A673 (cell line): ENCODE measurements at regions not wholly inside any gene's neighbourhood (a gene's known extent, or its start where the extent isn't known, plus 50 kb on each side); places are given as distances from the start of the nearest gene placed in this dataset.

Experiments
- BruUV-seq: library from RNA; stranded (reverse); fragments of 400-500 nt; replicated peaks from 2 replicates; lab custom pipeline; 2021; lab: Mats Ljungman, UMichigan
- CTCF ChIA-PET: fragments of 300-600 bp; sonication (Branson Sonifier 250); formaldehyde crosslinking; loops from one replicate; lab custom pipeline; 2022; ENCODE audit warnings: antibody characterized with exemption; lab: Charles Lee
- POLR2A ChIA-PET: fragments of 300-600 bp; sonication (Branson Sonifier 250); formaldehyde crosslinking; loops from one replicate; lab custom pipeline; 2022; ENCODE audit warnings: antibody characterized with exemption; ENCODE audit not compliant: low non-redundant PET; lab: Charles Lee
- DNase-seq: peaks from one replicate; pipeline ENCODE4 v3.0.0-alpha.2; 2015; ENCODE audit warnings: low spot score
- H3K27ac ChIP-seq: fragments of 200-600 bp; sonication (generic); 2 replicates; pipeline ENCODE4 v1.5.1; 2016; ENCODE audit warnings: mixed run types, low read depth, mild to moderate bottlenecking, mixed read lengths, antibody characterized with exemption, low read length; ENCODE audit not compliant: poor library complexity, severe bottlenecking
- H3K27me3 ChIP-seq: fragments of 200-600 bp; sonication (generic); replicated peaks from 2 replicates; pipeline ENCODE4 v1.6.1; 2017; ENCODE audit warnings: mixed run types, low read depth, mild to moderate bottlenecking, mixed read lengths, antibody characterized with exemption, low read length; ENCODE audit not compliant: insufficient read depth, poor library complexity
- H3K36me3 ChIP-seq: fragments of 200-600 bp; sonication (generic); 2 replicates; pipeline ENCODE4 v1.6.1; 2016; ENCODE audit warnings: mixed run types, mild to moderate bottlenecking, mixed read lengths, antibody characterized with exemption, low read length; ENCODE audit not compliant: insufficient read depth, poor library complexity, severe bottlenecking
- H3K4me1 ChIP-seq: fragments of 200-600 bp; sonication (generic); 2 replicates; pipeline ENCODE4 v1.6.1; 2017; ENCODE audit warnings: mixed run types, mild to moderate bottlenecking, mixed read lengths, antibody characterized with exemption, low read length; ENCODE audit not compliant: insufficient read depth, poor library complexity, severe bottlenecking
- H3K4me3 ChIP-seq: fragments of 200-600 bp; sonication (generic); 2 replicates; pipeline ENCODE4 v1.5.1; 2016; ENCODE audit warnings: low read depth, mixed run types, mild to moderate bottlenecking, mixed read lengths, low read length; ENCODE audit not compliant: poor library complexity, severe bottlenecking
- H3K9me3 ChIP-seq: fragments of 200-600 bp; sonication (generic); 2 replicates; pipeline ENCODE4 v1.6.1; 2016; ENCODE audit warnings: mixed run types, low read depth, mild to moderate bottlenecking, mixed read lengths, antibody characterized with exemption, low read length; ENCODE audit not compliant: poor library complexity, severe bottlenecking
- EZH2 ChIP-seq: fragments of 200-600 bp; sonication (generic); IDR thresholded peaks from 2 replicates; pipeline ENCODE4 v1.6.1; 2017; ENCODE audit warnings: borderline replicate concordance, low read depth, mild to moderate bottlenecking, mixed read lengths, antibody characterized with exemption, low read length; ENCODE audit not compliant: poor library complexity, severe bottlenecking
- intact Hi-C: fragments of 100-400 bp; cut with micrococcal nuclease; formaldehyde crosslinking; loops from one replicate; pipeline ENCODE4 v1.10.0; 2022; ENCODE audit not compliant: unreplicated experiment
- TF ChIP-seq, protein P1 (sequence below): fragments of 300-800, 200-600 bp; sonication (generic); conservative IDR thresholded peaks from 2 replicates; pipeline ENCODE4 v1.5.1; 2017; ENCODE audit warnings: low read depth, mild to moderate bottlenecking, antibody characterized with exemption, low read length, moderate library complexity, mixed read lengths

DNA sequence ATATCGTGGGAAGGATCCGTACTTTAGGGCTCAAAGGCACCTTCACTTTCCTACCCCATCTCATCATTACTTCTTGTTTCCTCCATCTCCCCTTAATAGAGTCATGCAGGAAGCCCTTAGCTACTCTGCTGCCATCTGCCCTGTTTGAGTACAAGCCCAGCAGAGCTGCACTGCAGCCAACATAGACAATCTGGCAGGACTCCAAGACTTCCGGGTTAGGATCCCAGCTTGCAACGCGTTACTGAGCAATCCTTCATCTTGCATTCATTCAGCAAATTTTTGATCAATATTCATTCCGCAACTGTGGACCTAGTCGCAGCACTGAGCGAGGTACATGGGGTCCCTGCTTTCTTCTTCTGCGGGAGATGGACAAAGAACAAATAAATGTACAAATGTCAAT, 344.9 kb downstream of the BCOR start:
- no TSS peak for BruUV-seq
- POLR2A ChIA-PET: no interaction called here
- Histone ChIP-seq H3K4me3 (no peak overlapping the region), H3K4me1 (no peaks in the 10 kb centered on the region), H3K36me3 (no peaks in the 10 kb centered on the region), H3K9me3 (no peaks in the 10 kb centered on the region), H3K27ac (no peak overlapping the region), H3K27me3 (no peaks in the 10 kb centered on the region)
- TF ChIP-seq EZH2: no peak
- TF ChIP-seq, protein P1, sequence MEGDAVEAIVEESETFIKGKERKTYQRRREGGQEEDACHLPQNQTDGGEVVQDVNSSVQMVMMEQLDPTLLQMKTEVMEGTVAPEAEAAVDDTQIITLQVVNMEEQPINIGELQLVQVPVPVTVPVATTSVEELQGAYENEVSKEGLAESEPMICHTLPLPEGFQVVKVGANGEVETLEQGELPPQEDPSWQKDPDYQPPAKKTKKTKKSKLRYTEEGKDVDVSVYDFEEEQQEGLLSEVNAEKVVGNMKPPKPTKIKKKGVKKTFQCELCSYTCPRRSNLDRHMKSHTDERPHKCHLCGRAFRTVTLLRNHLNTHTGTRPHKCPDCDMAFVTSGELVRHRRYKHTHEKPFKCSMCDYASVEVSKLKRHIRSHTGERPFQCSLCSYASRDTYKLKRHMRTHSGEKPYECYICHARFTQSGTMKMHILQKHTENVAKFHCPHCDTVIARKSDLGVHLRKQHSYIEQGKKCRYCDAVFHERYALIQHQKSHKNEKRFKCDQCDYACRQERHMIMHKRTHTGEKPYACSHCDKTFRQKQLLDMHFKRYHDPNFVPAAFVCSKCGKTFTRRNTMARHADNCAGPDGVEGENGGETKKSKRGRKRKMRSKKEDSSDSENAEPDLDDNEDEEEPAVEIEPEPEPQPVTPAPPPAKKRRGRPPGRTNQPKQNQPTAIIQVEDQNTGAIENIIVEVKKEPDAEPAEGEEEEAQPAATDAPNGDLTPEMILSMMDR: no peak
- DNase-seq: peak; percentile 63
- CTCF ChIA-PET: no interaction called here
- intact Hi-C loops: no loop called here

GRCh38 chrX:39753293-39753996, 344.3 kb downstream of the BCOR start:
- BruUV-seq: no TSS peak
- no peaks in the 10 kb centered on the region for H3K27me3 ChIP-seq
- CTCF ChIA-PET: no interaction called here
- intact Hi-C loops: no loop called here
- H3K4me3 ChIP-seq: no peak overlapping the region
- H3K9me3 ChIP-seq: no peaks in the 10 kb centered on the region
- POLR2A ChIA-PET: no interaction called here
- no peak for TF ChIP-seq EZH2
- TF ChIP-seq, protein P1: no peak
- H3K27ac ChIP-seq: no peak overlapping the region
- H3K36me3 ChIP-seq: no peaks in the 10 kb centered on the region
- DNase-seq: peak; percentile 33
- H3K4me1 ChIP-seq: no peaks in the 10 kb centered on the region

DNA sequence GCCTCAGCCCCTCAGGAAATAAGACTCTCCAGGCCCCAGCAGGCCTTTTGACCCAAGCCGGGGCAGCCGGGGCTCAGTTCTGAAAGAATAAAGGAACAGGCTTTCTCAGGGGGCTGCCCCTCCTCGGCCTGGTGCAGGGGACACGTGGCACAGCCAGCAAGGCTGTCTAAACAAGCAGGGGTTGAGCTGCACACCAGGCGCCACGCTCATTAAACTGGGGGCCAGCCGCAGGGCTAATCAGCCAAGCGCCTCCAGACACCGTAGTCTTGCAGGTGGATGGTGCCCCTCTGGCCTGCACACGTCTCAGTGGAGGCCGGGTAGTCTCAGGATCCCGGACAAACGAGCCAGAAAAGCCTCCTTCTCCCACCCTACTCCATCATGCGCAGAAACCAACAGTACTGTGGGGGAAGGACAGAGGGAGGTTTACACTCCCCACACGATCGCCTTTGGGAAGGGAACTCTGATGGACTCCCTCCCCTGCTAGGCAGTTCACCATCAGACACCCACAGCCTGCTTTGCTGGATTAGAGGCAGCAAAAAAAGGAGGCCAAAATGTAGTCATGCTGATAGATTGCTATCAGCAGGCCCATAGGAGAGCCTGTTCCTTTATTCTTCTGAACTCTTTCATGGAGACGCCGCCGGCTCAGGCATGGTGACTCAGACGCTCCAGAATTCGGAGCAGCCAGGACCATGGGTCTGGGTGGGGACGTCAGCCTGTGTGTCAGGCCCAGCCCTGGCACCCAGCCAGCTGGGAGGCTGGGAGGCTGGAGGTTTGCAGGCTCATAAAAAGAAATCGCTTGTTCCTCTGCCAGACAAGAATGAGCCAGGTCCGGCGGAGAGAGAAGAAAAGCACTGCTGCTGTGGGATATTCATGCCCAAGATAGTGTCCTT, 342.4 kb downstream of the BCOR start:
- Histone ChIP-seq H3K9me3 (no peaks in the 10 kb centered on the region), H3K27ac (no peak overlapping the region), H3K4me1 (no peaks in the 10 kb centered on the region), H3K36me3 (no peaks in the 10 kb centered on the region), H3K27me3 (no peaks in the 10 kb centered on the region), H3K4me3 (no peak overlapping the region)
- TF ChIP-seq EZH2: no peak
- TF ChIP-seq, protein P1: no peak
- POLR2A ChIA-PET: no interaction called here
- intact Hi-C loops: no loop called here
- BruUV-seq: no TSS peak
- peak; percentile 85 for DNase-seq
- CTCF ChIA-PET: no interaction called here
